Endothelial cell of hepatic sinusoid (primary cell): ENCODE measurements at regions not wholly inside any gene's neighbourhood (a gene's known extent, or its start where the extent isn't known, plus 50 kb on each side); places are given as distances from the start of the nearest gene placed in this dataset.

ENCODE experiments used
- in situ Hi-C: cut with HindIII; loops from 2 replicates; pipeline ENCODE4 v1.10.0; 2017; ENCODE audit warnings: low sequenced_read_pairs

- in situ Hi-C loops, result no loop called here
Observed at GRCh38 chr6:163667372-163668060, 253.0 kb downstream of the QKI start.

- in situ Hi-C loops, result no loop called here
Observed at GRCh38 chr6:163665464-163665863, 250.9 kb downstream of the QKI start.

- in situ Hi-C loops, result no loop called here
Observed at GRCh38 chr6:163663575-163663974, 249.1 kb downstream of the QKI start.

- in situ Hi-C loops, result no loop called here
Observed at GRCh38 chr6:163662604-163663225, 248.2 kb downstream of the QKI start.

- in situ Hi-C loops, result no loop called here
Observed at GRCh38 chr6:163661272-163661671, 246.8 kb downstream of the QKI start.

- in situ Hi-C loops, result no loop called here
Observed at GRCh38 chr6:163659803-163660202, 245.3 kb downstream of the QKI start.

GRCh38 chr6:163655217-163656121 lies 241.0 kb downstream of the QKI start:
- in situ Hi-C loops, result no loop called here

GRCh38 chr6:163651915-163652668 lies 237.6 kb downstream of the QKI start:
- in situ Hi-C loops, result no loop called here

- in situ Hi-C loops, result no loop called here
Observed at GRCh38 chr6:163651426-163651825, 236.9 kb downstream of the QKI start.

GRCh38 chr6:163648868-163649267 lies 234.3 kb downstream of the QKI start:
- in situ Hi-C loops, result no loop called here

- in situ Hi-C loops, result no loop called here
Observed at GRCh38 chr6:163647624-163648023, 233.1 kb downstream of the QKI start.

GRCh38 chr6:163646866-163647265 lies 232.3 kb downstream of the QKI start:
- in situ Hi-C loops, result no loop called here

- in situ Hi-C loops, result no loop called here
Observed at GRCh38 chr6:163646133-163646532, 231.6 kb downstream of the QKI start.

- in situ Hi-C loops, result no loop called here
Observed at GRCh38 chr6:163645560-163645959, 231.0 kb downstream of the QKI start.

- in situ Hi-C loops, result no loop called here
Observed at GRCh38 chr6:163643866-163644265, 229.3 kb downstream of the QKI start.

GRCh38 chr6:163641706-163642105 lies 227.2 kb downstream of the QKI start:
- in situ Hi-C loops, result no loop called here

GRCh38 chr6:163640641-163641040 lies 226.1 kb downstream of the QKI start:
- in situ Hi-C loops, result no loop called here

GRCh38 chr6:163637524-163637923 lies 223.0 kb downstream of the QKI start:
- in situ Hi-C loops, result no loop called here

GRCh38 chr6:163635731-163636364 lies 221.3 kb downstream of the QKI start:
- in situ Hi-C loops, result no loop called here

- in situ Hi-C loops, result no loop called here
Observed at GRCh38 chr6:163635315-163635714, 220.8 kb downstream of the QKI start.
